SK-N-SH (cell line): ENCODE measurements at regions not wholly inside any gene's neighbourhood (a gene's known extent, or its start where the extent isn't known, plus 50 kb on each side); places are given as distances from the start of the nearest gene placed in this dataset.

Experiments
- CTCF ChIA-PET: fragments of 300-600, 350-600 bp; formaldehyde crosslinking; extraction: SDS; loops from one replicate; lab custom pipeline; 2021; lab: Yijun Ruan, JAX
- POLR2A ChIA-PET: fragments of 350-600 bp; sonication (Branson Sonifier 250); formaldehyde crosslinking; extraction: SDS; loops from one replicate; lab custom pipeline; 2020; ENCODE audit warnings: antibody characterized with exemption, inconsistent platforms; lab: Yijun Ruan, JAX
- DNase-seq: peaks from one replicate; pipeline ENCODE4 v3.0.0; 2012
- H2AFZ ChIP-seq: fragments of 200-600 bp; sonication (generic); 2 replicates; pipeline ENCODE4 v1.8.1; 2016; ENCODE audit warnings: antibody characterized with exemption, mild to moderate bottlenecking, low read depth
- H3F3A ChIP-seq: fragments of 200-600 bp; sonication (generic); replicated peaks from 2 replicates; pipeline ENCODE3; 2016; ENCODE audit warnings: antibody characterized with exemption, mild to moderate bottlenecking; ENCODE audit not compliant: insufficient read depth
- H3K27ac ChIP-seq, 2 experiments: fragments of 200-500 bp in 1 of 2; fragments of 200-600 bp in 1 of 2; sonication (Bioruptor generic) in 1 of 2; sonication (generic), shearing (Covaris generic) in 1 of 2; 2 replicates each; pipeline versions ENCODE4 v1.5.1 to v1.6.1; 2014 to 2016; ENCODE audit warnings: low read depth in 2 of 2, inconsistent platforms in 1 of 2, low read length in 1 of 2, mild to moderate bottlenecking in 1 of 2, mixed read lengths in 1 of 2
- H3K27me3 ChIP-seq: fragments of 200-600 bp; sonication (generic), shearing (Covaris generic); 2 replicates; pipeline ENCODE4 v1.6.1; 2016; ENCODE audit warnings: mixed run types; ENCODE audit not compliant: insufficient read depth
- H3K36me3 ChIP-seq, 2 experiments: fragments of 200-500 bp in 1 of 2; fragments of 200-600 bp in 1 of 2; sonication (Bioruptor generic) in 1 of 2; sonication (generic) in 1 of 2; replicated peaks in 1 of 2; 2 replicates each; pipeline versions ENCODE3 to v1.5.1; 2014 to 2016; ENCODE audit warnings: low read length in 1 of 2, mild to moderate bottlenecking in 1 of 2; ENCODE audit not compliant: insufficient read depth in 2 of 2, control insufficient read depth in 1 of 2
- H3K4me1 ChIP-seq, 2 experiments: fragments of 200-500 bp in 1 of 2; fragments of 200-600 bp in 1 of 2; sonication (Bioruptor generic) in 1 of 2; sonication (generic), shearing (Covaris generic) in 1 of 2; 2 replicates each; pipeline versions ENCODE4 v1.5.1 to v1.6.1; 2014 to 2016; ENCODE audit warnings: low read depth in 1 of 2, low read length in 1 of 2, mixed run types in 1 of 2; ENCODE audit not compliant: insufficient read depth in 2 of 2, control insufficient read depth in 1 of 2
- H3K4me2 ChIP-seq: fragments of 200-600 bp; sonication (generic), shearing (Covaris generic); 2 replicates; pipeline ENCODE4 v1.6.1; 2017; ENCODE audit warnings: mixed run types
- H3K4me3 ChIP-seq, 2 experiments: fragments of 200-500 bp in 1 of 2; fragments of 200-600 bp in 1 of 2; sonication (Bioruptor generic) in 1 of 2; sonication (generic), shearing (Covaris generic) in 1 of 2; 2 replicates each; pipeline versions ENCODE4 v1.5.1 to v1.8.1; 2014 to 2016; ENCODE audit warnings: low read depth in 2 of 2, inconsistent platforms in 1 of 2, low read length in 1 of 2, mild to moderate bottlenecking in 1 of 2, mixed read lengths in 1 of 2, moderate library complexity in 1 of 2
- H3K79me2 ChIP-seq: fragments of 200-600 bp; sonication (generic); 2 replicates; pipeline ENCODE4 v1.8.1; 2017; ENCODE audit warnings: mild to moderate bottlenecking; ENCODE audit not compliant: insufficient read depth
- H3K9ac ChIP-seq: fragments of 200-600 bp; sonication (generic); 2 replicates; pipeline ENCODE4 v1.6.1; 2017; ENCODE audit warnings: mixed run types
- H3K9me2 ChIP-seq: fragments of 200-600 bp; sonication (generic); 2 replicates; pipeline ENCODE4 v1.6.1; 2017; ENCODE audit warnings: mixed run types
- H3K9me3 ChIP-seq: fragments of 200-600 bp; sonication (generic); 2 replicates; pipeline ENCODE4 v1.6.1; 2017; ENCODE audit warnings: mixed run types, mild to moderate bottlenecking, moderate library complexity
- H4K20me1 ChIP-seq: fragments of 200-600 bp; sonication (generic); 2 replicates; pipeline ENCODE4 v1.6.1; 2017; ENCODE audit warnings: mild to moderate bottlenecking, mixed run types; ENCODE audit not compliant: insufficient read depth
- CTCF ChIP-seq: fragments of 200-600 bp; sonication (generic); IDR thresholded peaks from 2 replicates; pipeline ENCODE4 v1.6.1; 2017; ENCODE audit warnings: antibody characterized with exemption, mild to moderate bottlenecking, moderate library complexity
- ELF1 ChIP-seq: IDR thresholded peaks from 2 replicates; pipeline ENCODE4 v1.4.0; 2012
- EP300 ChIP-seq, 2 experiments: IDR thresholded peaks; 2 replicates each; pipeline versions ENCODE4 v1.4.0 to v1.6.1; 2012; ENCODE audit warnings: borderline replicate concordance in 1 of 2, low read depth in 1 of 2, low read length in 1 of 2
- EZH2phosphoT487 ChIP-seq: fragments of 200-600 bp; sonication (generic); IDR thresholded peaks from 2 replicates; pipeline ENCODE4 v1.6.1; 2017; ENCODE audit warnings: low read depth, mixed run types, mild to moderate bottlenecking, antibody characterized with exemption, moderate library complexity, borderline replicate concordance
- IRF3 ChIP-seq: fragments of 150-350 bp; IDR thresholded peaks from 2 replicates; pipeline ENCODE4 v1.6.1; 2016; ENCODE audit warnings: mild to moderate bottlenecking, low read depth, low read length
- MAX ChIP-seq: IDR thresholded peaks from 2 replicates; pipeline ENCODE4 v1.4.0; 2012; ENCODE audit warnings: low read depth
- MXI1 ChIP-seq: IDR thresholded peaks from 2 replicates; pipeline ENCODE4 v1.6.1; 2012; ENCODE audit warnings: mild to moderate bottlenecking, low read depth, low read length, improper control_type of control experiment
- NFIC ChIP-seq: IDR thresholded peaks from 2 replicates; pipeline ENCODE4 v1.4.0; 2012; ENCODE audit warnings: borderline replicate concordance
- NRF1 ChIP-seq: IDR thresholded peaks from 2 replicates; pipeline ENCODE4 v1.6.1; 2012; ENCODE audit warnings: low read depth, mild to moderate bottlenecking, low read length
- REST ChIP-seq: IDR thresholded peaks from 2 replicates; pipeline ENCODE4 v1.6.1; 2012; ENCODE audit warnings: mild to moderate bottlenecking, low read depth, low read length, moderate library complexity
- TAF1 ChIP-seq: IDR thresholded peaks from 2 replicates; pipeline ENCODE4 v1.6.1; 2012; ENCODE audit warnings: low read depth, mild to moderate bottlenecking, low read length, moderate library complexity, borderline replicate concordance
- TEAD4 ChIP-seq: IDR thresholded peaks from 2 replicates; pipeline ENCODE4 v1.4.0; 2012; ENCODE audit warnings: mild to moderate bottlenecking, borderline replicate concordance; ENCODE audit not compliant: insufficient read depth
- USF2 ChIP-seq: fragments of 150-350 bp; IDR thresholded peaks from 2 replicates; pipeline ENCODE4 v1.6.1; 2017; ENCODE audit warnings: antibody characterized with exemption, low read length, low read depth, borderline replicate concordance
- YY1 ChIP-seq: IDR thresholded peaks from 2 replicates; pipeline ENCODE4 v1.4.0; 2012; ENCODE audit warnings: low read depth, mild to moderate bottlenecking
- WGBS: methylation state at CpG from one replicate; pipeline ENCODE4 v1.1.6; 2017; ENCODE audit warnings: low lambda C conversion rate; 5-methylcytosine and 5-hydroxymethylcytosine counted together

GRCh38 chr21:29450058-29450457, 151.3 kb downstream of the BACH1 start (continued):
- TF ChIP-seq REST (no peak), EP300 (IDR thresholded peaks at IDR 0.05; ENCODE audit: borderline replicate concordance in 1 of 2, low read depth in 1 of 2, low read length in 1 of 2) (no peak)

GRCh38 chr21:29453511-29453910, 154.8 kb downstream of the BACH1 start:
- Histone ChIP-seq H3K36me3 (peaks cover 0 to 13% of the 10 kb centered on the region in 2 experiments), H2AFZ (no peak overlapping the region), H3K27ac (no peak overlapping the region), H3K9me3 (peaks cover 1% of the 10 kb centered on the region; the same call in 1 of the 2 replicates), H3K4me2 (no peak overlapping the region), H3K79me2 (no peaks in the 10 kb centered on the region), H4K20me1 (no peaks in the 10 kb centered on the region), H3K9me2 (no peaks in the 10 kb centered on the region), H3F3A (no peaks in the 10 kb centered on the region), H3K4me3 (no peak overlapping the region), H3K4me1 (no peaks in the 10 kb centered on the region), H3K27me3 (no peaks in the 10 kb centered on the region), H3K9ac (no peak overlapping the region)
- TF ChIP-seq TEAD4 (no peak), IRF3 (no peak), CTCF (no peak), ELF1 (no peak), EP300 (IDR thresholded peaks at IDR 0.05; ENCODE audit: borderline replicate concordance in 1 of 2, low read depth in 1 of 2, low read length in 1 of 2) (no peak), MAX (no peak), MXI1 (no peak), NFIC (no peak), NRF1 (no peak), TAF1 (no peak), USF2 (no peak), YY1 (no peak), EZH2phosphoT487 (no peak)
- POLR2A ChIA-PET, result no interaction called here
- no peak for DNase-seq
- WGBS, result 61% methylated on average over 3 of the region's 3 CpGs
- CTCF ChIA-PET, result interaction anchor here (1.4 kb wide), 1 partner anchor 11 kb away, joined by 5 read pairs; no protein-coding TSS in a partner anchor
